Osteoblast (primary cell): ENCODE measurements at regions not wholly inside any gene's neighbourhood (a gene's known extent, or its start where the extent isn't known, plus 50 kb on each side); places are given as distances from the start of the nearest gene placed in this dataset.

Experiments
- DNase-seq: peaks from one replicate; pipeline ENCODE4 v3.0.0; 2011; ENCODE audit warnings: low spot score, mixed read lengths; ENCODE audit not compliant: insufficient read length; ENCODE audit errors: missing footprints
- H2AFZ ChIP-seq: 2 replicates; pipeline ENCODE4 v1.6.0; 2011; ENCODE audit warnings: mild to moderate bottlenecking, low read length
- H3K27ac ChIP-seq: 2 replicates; pipeline ENCODE4 v1.5.1; 2011; ENCODE audit warnings: mild to moderate bottlenecking, low read depth, low read length, moderate library complexity
- H3K27me3 ChIP-seq: 2 replicates; pipeline ENCODE4 v1.6.0; 2012; ENCODE audit warnings: mild to moderate bottlenecking, control low read depth, inconsistent platforms, low read length, moderate library complexity; ENCODE audit not compliant: insufficient read depth
- H3K36me3 ChIP-seq: 2 replicates; pipeline ENCODE4 v1.5.1; 2011; ENCODE audit warnings: mild to moderate bottlenecking, low read length, control low read depth, moderate library complexity; ENCODE audit not compliant: insufficient read depth
- H3K4me1 ChIP-seq: 2 replicates; pipeline ENCODE4 v1.5.1; 2011; ENCODE audit warnings: mild to moderate bottlenecking, low read length, control low read depth, moderate library complexity; ENCODE audit not compliant: insufficient read depth
- H3K4me2 ChIP-seq: 2 replicates; pipeline ENCODE4 v1.6.0; 2011; ENCODE audit warnings: mild to moderate bottlenecking, low read length; ENCODE audit not compliant: insufficient read depth
- H3K4me3 ChIP-seq: fragments of 200-600 bp; sonication (generic); 3 replicates; pipeline ENCODE4 v1.5.1; 2012; ENCODE audit warnings: mild to moderate bottlenecking, low read length, inconsistent platforms; ENCODE audit not compliant: insufficient read depth
- H3K79me2 ChIP-seq: 2 replicates; pipeline ENCODE4 v1.6.0; 2012; ENCODE audit warnings: mild to moderate bottlenecking, low read length, control low read depth, inconsistent platforms; ENCODE audit not compliant: insufficient read depth
- H3K9me3 ChIP-seq: 2 replicates; pipeline ENCODE4 v1.5.1; 2011; ENCODE audit warnings: low read depth, low read length, control low read depth
- H4K20me1 ChIP-seq: 2 replicates; pipeline ENCODE4 v1.6.0; 2012; ENCODE audit warnings: mild to moderate bottlenecking, low read length, control low read depth; ENCODE audit not compliant: insufficient read depth
- TF ChIP-seq, protein P1 (sequence below): IDR thresholded peaks from 2 replicates; pipeline ENCODE4 v1.5.1; 2011; ENCODE audit warnings: mild to moderate bottlenecking, low read depth, low read length, moderate library complexity; ENCODE audit errors: extremely low read depth

DNA sequence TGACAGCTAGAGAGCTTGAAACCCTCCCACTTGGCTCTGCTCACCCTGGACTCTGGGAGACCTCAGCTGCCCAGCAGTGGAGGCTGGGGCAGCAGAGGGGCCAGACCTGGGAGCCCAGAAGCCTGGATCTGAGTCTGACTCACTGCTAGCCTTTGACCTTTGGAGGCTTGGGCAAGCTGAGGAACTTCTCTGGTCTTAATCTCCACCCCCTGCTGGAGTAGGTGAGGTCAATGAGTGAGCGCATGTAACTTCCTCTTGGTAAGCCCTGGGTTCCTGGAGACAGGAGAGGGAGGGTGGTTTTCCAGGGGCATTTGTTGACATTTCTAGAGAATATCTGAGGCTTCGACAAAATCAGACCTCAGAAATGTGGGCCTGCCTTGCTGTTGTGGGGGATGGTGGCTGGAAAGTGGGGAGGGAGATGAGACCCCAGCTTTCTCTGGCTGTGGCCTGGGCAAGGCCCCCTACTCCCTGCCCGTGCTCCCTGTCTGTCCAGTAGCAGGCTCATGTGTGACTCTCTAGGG is 73.0 kb upstream of the YWHAQ start:
- TF ChIP-seq, protein P1, sequence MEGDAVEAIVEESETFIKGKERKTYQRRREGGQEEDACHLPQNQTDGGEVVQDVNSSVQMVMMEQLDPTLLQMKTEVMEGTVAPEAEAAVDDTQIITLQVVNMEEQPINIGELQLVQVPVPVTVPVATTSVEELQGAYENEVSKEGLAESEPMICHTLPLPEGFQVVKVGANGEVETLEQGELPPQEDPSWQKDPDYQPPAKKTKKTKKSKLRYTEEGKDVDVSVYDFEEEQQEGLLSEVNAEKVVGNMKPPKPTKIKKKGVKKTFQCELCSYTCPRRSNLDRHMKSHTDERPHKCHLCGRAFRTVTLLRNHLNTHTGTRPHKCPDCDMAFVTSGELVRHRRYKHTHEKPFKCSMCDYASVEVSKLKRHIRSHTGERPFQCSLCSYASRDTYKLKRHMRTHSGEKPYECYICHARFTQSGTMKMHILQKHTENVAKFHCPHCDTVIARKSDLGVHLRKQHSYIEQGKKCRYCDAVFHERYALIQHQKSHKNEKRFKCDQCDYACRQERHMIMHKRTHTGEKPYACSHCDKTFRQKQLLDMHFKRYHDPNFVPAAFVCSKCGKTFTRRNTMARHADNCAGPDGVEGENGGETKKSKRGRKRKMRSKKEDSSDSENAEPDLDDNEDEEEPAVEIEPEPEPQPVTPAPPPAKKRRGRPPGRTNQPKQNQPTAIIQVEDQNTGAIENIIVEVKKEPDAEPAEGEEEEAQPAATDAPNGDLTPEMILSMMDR = no peak
- H3K9me3 ChIP-seq = no peaks in the 10 kb centered on the region
- peak overlapping the region; percentile 77 for H3K27ac ChIP-seq
- no peaks in the 10 kb centered on the region for H4K20me1 ChIP-seq
- H3K4me3 ChIP-seq = peak overlapping the region; percentile 6
- peak overlapping the region; percentile 52 for H3K4me2 ChIP-seq
- H3K4me1 ChIP-seq = peaks cover 17% of the 10 kb centered on the region
- peak overlapping the region; percentile 4 for H2AFZ ChIP-seq
- H3K79me2 ChIP-seq = no peaks in the 10 kb centered on the region
- H3K27me3 ChIP-seq = no peaks in the 10 kb centered on the region
- no peaks in the 10 kb centered on the region for H3K36me3 ChIP-seq
- DNase-seq = peak; percentile 96

DNA sequence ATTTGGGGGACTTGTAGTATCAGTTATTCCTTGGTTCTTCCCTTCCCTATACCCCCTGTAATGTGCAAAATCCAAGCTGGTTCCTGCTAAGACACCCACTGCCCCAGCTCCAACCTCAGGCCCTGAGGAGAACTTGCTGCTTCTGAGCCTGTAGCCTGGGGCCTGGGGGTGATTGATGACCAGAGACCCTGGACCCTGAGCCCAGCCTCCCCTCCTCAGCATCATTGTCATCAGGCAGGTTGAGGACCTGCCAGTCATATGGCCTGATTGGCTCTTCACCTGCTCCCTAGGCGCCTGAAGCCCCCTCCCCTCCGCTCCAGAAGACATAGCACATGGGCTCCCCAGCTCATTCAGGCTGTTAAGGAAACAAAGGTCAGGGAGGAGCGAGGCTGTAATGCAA is 73.8 kb upstream of the YWHAQ start:
- Histone ChIP-seq H3K27ac (no peak overlapping the region), H3K79me2 (no peaks in the 10 kb centered on the region), H3K4me2 (no peak overlapping the region), H3K4me1 (peaks cover 12% of the 10 kb centered on the region), H3K9me3 (no peaks in the 10 kb centered on the region), H4K20me1 (no peaks in the 10 kb centered on the region), H3K27me3 (no peaks in the 10 kb centered on the region), H2AFZ (no peak overlapping the region), H3K36me3 (no peaks in the 10 kb centered on the region), H3K4me3 (no peak overlapping the region)
- DNase-seq = no peak
- TF ChIP-seq, protein P1 = no peak

DNA sequence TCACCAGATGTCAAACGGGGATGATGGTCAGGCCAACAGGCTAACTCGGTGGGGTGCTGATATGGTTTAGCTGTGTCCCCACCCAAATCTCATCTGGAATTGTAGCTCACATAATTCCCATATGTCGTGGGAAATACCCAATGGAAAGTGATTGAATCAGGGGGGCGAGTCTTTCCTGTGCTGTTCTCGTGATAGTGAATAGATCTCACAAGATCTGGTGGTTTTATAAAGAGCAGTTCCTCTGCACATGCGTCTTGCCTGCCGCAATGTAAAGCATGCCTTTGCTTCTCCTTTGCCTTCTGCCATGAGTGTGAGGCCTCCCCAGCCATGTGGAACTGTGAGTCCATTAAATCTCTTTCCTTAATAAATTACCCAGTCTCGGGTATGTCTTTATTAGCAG is 74.4 kb upstream of the YWHAQ start:
- Histone ChIP-seq H3K4me3 (no peak overlapping the region), H3K36me3 (no peaks in the 10 kb centered on the region), H3K79me2 (no peaks in the 10 kb centered on the region), H4K20me1 (no peaks in the 10 kb centered on the region), H3K27ac (no peak overlapping the region), H3K4me2 (no peak overlapping the region), H3K9me3 (no peaks in the 10 kb centered on the region), H2AFZ (no peak overlapping the region), H3K27me3 (no peaks in the 10 kb centered on the region), H3K4me1 (peaks cover 8% of the 10 kb centered on the region)
- DNase-seq = no peak
- TF ChIP-seq, protein P1 = no peak

DNA sequence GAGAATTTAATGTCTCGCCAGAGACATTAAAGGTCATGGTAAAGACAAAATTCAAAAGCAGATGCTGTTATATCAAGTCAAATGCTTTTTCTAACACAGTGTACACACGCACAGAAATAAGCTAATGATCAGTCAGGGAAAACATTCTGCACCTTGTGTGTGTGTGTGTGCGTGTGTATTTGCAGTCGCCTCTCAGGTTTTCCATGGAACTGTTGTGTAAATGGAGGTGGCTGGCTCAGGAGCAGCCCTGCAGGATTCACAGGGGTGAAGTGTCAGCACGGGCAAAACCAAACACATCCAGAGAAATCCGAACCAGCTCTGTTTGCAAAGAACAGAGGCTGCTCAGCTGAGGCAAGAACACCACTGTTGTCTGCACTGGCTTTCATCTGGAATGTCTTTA is 76.2 kb upstream of the YWHAQ start:
- H2AFZ ChIP-seq = no peak overlapping the region
- TF ChIP-seq, protein P1 = no peak

More for the DNA sequence above, 76.2 kb upstream of the YWHAQ start:
- Histone ChIP-seq H3K4me2 (no peak overlapping the region), H3K36me3 (no peaks in the 10 kb centered on the region), H3K27ac (no peak overlapping the region), H4K20me1 (no peaks in the 10 kb centered on the region), H3K27me3 (no peaks in the 10 kb centered on the region), H3K4me1 (peaks cover 8% of the 10 kb centered on the region), H3K9me3 (no peaks in the 10 kb centered on the region), H3K4me3 (no peak overlapping the region), H3K79me2 (no peaks in the 10 kb centered on the region)
- no peak for DNase-seq
